Loucy (cell line): ENCODE measurements at regions not wholly inside any gene's neighbourhood (a gene's known extent, or its start where the extent isn't known, plus 50 kb on each side); places are given as distances from the start of the nearest gene placed in this dataset.
A peak's percentile ranks its signal among the peaks of the same experiment; 100 is the strongest.
"Not testable (repeated sequence)": the region's sequence is repeated elsewhere in the genome, so short reads cannot be mapped to it uniquely, and the experiment has no call there.

Experiments used
- EZH2phosphoT487 ChIP-seq: fragments of 200-600 bp; IDR thresholded peaks from 2 replicates; pipeline ENCODE4 v1.6.1; 2018; ENCODE audit warnings: antibody characterized with exemption, mild to moderate bottlenecking, moderate library complexity, borderline replicate concordance
- TF ChIP-seq, protein P1 (sequence below): fragments of 200-600 bp; sonication (generic); conservative IDR thresholded peaks from 2 replicates; pipeline ENCODE4 v1.5.1; 2014; ENCODE audit warnings: mild to moderate bottlenecking, antibody characterized with exemption, low read length

DNA sequence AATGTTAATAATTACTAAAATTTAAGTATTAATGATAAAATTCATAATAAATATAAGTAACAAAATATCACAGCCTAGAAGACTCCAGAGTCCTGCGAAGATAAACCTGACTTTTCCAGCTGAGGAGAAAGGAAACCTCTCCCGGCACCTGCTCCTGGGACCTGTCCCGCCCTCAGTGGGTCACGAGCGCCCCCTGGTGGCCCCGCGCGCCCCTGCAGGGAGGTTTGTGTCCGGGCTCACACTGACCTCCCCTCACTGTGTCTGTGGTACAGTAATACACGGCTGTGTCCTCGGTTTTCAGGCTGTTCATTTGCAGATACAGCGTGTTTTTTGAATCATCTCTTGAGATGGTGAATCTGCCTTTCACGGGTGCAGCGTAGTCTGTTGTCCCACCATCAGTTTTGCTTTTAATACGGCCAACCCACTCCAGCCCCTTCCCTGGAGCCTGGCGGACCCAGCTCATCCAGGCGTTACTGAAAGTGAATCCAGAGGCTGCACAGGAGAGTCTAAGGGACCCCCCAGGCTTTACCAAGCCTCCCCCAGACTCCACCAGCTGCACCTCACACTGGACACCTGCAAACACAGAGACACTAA, 627.1 kb downstream of the TMEM121 start:
- TF ChIP-seq, protein P1, sequence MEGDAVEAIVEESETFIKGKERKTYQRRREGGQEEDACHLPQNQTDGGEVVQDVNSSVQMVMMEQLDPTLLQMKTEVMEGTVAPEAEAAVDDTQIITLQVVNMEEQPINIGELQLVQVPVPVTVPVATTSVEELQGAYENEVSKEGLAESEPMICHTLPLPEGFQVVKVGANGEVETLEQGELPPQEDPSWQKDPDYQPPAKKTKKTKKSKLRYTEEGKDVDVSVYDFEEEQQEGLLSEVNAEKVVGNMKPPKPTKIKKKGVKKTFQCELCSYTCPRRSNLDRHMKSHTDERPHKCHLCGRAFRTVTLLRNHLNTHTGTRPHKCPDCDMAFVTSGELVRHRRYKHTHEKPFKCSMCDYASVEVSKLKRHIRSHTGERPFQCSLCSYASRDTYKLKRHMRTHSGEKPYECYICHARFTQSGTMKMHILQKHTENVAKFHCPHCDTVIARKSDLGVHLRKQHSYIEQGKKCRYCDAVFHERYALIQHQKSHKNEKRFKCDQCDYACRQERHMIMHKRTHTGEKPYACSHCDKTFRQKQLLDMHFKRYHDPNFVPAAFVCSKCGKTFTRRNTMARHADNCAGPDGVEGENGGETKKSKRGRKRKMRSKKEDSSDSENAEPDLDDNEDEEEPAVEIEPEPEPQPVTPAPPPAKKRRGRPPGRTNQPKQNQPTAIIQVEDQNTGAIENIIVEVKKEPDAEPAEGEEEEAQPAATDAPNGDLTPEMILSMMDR, result peak; percentile 52
- not testable (repeated sequence) for TF ChIP-seq EZH2phosphoT487
